ENCODE measurements at regions not wholly inside any gene's neighbourhood (a gene's known extent, or its start where the extent isn't known, plus 50 kb on each side); places are given as distances from the start of the nearest gene placed in this dataset.

GRCh38 chr6:79145301-79145700 lies 67.2 kb upstream of the PHIP start:
- Histone ChIP-seq H3K4me2 (no peak overlapping the region), H3K4me3 (no peak overlapping the region), H3K9me3 (no peaks in the 10 kb centered on the region), H3K27ac (no peak overlapping the region), H3K4me1 (no peaks in the 10 kb centered on the region)
- DNase-seq (ENCODE audit: low read depth in 1 of 2, low spot score in 1 of 2) (no peak), FAIRE-seq (no peak), ATAC-seq (no peak)
- ChIA-PET POLR2A (interaction anchor here (0.6 kb wide), 1 partner anchor 68 kb away, joined by 4 read pairs; no protein-coding TSS in a partner anchor), CTCF (no interaction called here)
- TF ChIP-seq FOSL2 (IDR thresholded peaks at IDR 0.05) (no peak), FOSL2 (CRISPR knock-in tag; IDR thresholded peaks at IDR 0.05) (no peak)

DNA sequence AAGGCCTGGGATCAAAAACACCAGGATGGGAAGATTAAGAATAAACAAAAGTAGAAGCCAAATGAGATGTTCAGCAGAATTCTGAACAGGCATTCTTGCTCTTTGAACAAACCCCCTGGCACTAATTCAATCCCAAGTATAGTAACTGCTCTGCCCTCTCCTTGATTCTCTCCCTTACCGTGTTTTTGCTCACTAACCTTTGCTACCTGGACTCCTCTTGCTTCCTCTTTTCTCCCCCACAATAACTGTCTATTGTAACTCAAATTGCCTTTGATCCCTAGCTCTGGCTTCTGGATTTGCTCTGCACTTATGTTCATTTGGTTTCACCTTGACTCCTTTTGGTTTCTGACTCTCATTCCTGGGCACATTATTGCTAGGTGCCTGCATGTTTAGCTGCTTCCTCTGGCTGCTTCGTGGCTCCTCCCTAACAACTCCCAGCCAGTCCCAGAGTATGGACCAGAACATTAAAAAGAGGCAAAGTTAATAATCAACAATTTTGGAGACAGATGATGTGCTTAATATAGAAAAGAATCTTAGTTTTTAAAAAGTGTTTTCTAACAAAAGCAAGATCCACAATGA lies 65.4 kb upstream of the PHIP start:
- CTCF ChIA-PET: no interaction called here
- TF ChIP-seq CBX8 (IDR thresholded peaks at IDR 0.05) (no peak), RARB (CRISPR knock-in tag; IDR thresholded peaks at IDR 0.05) (no peak), POLR2A (IDR thresholded peaks at IDR 0.05; ENCODE audit: low read length) (no peak), E2F6 (IDR thresholded peaks at IDR 0.05; ENCODE audit: borderline replicate concordance, low read depth) (no peak)
- TF ChIP-seq, protein P1, sequence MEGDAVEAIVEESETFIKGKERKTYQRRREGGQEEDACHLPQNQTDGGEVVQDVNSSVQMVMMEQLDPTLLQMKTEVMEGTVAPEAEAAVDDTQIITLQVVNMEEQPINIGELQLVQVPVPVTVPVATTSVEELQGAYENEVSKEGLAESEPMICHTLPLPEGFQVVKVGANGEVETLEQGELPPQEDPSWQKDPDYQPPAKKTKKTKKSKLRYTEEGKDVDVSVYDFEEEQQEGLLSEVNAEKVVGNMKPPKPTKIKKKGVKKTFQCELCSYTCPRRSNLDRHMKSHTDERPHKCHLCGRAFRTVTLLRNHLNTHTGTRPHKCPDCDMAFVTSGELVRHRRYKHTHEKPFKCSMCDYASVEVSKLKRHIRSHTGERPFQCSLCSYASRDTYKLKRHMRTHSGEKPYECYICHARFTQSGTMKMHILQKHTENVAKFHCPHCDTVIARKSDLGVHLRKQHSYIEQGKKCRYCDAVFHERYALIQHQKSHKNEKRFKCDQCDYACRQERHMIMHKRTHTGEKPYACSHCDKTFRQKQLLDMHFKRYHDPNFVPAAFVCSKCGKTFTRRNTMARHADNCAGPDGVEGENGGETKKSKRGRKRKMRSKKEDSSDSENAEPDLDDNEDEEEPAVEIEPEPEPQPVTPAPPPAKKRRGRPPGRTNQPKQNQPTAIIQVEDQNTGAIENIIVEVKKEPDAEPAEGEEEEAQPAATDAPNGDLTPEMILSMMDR (IDR thresholded peaks at IDR 0.05): no peak
- no peaks in the 10 kb centered on the region for H3K4me1 ChIP-seq
- WGBS (ENCODE audit: missing lambda C conversion rate): 42% methylated on average over 2 of the region's 2 CpGs
- H3K4me2 ChIP-seq: no peak overlapping the region
- DNase-seq (ENCODE audit: low read depth in 1 of 2, low spot score in 1 of 2) (no peak), FAIRE-seq (no peak), ATAC-seq (no peak)
- H3K9me3 ChIP-seq: no peaks in the 10 kb centered on the region
- no peak overlapping the region for H3K4me3 ChIP-seq
- H3K27ac ChIP-seq: no peak overlapping the region
- POLR2A ChIA-PET: no interaction called here

DNA sequence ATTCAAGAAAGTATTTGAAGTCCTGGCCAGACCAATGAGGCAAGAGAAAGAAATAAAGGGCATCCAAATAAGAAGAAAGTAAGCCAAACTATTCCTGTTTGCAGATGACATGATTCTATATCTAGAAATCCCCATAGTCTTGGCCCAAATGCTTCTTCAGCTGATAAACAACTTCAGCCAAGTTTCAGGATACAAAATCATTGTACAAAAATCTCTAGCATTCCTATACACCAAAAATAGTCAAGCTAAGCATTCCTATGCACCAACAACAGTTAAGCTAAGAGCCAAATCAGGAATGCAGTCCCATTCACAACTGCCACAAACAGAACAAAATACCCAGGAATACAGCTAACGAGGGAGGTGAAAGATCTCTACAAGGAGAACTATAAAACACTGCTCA lies 60.1 kb upstream of the PHIP start:
- TF ChIP-seq CBX8 (IDR thresholded peaks at IDR 0.05): no peak
- TF ChIP-seq HOXB5 (CRISPR knock-in tag; IDR thresholded peaks at IDR 0.05): no peak
- no peak for TF ChIP-seq HMGXB4 (CRISPR knock-in tag; IDR thresholded peaks at IDR 0.05; ENCODE audit: borderline replicate concordance)
- no peak for TF ChIP-seq PHF8 (IDR thresholded peaks at IDR 0.05; ENCODE audit: borderline replicate concordance, low read depth)
- no peak for TF ChIP-seq CHD2 (IDR thresholded peaks at IDR 0.05; ENCODE audit: low read length, partially characterized antibody)
- no peak for TF ChIP-seq TP53 (CRISPR knock-in tag; IDR thresholded peaks at IDR 0.05)
- no peak for TF ChIP-seq ESRRA (IDR thresholded peaks at IDR 0.05; ENCODE audit: borderline replicate concordance, low read length)
- TF ChIP-seq ZFP36 (IDR thresholded peaks at IDR 0.05; ENCODE audit: borderline replicate concordance, partially characterized antibody): no peak
- TF ChIP-seq RNF2 (IDR thresholded peaks at IDR 0.05; ENCODE audit: borderline replicate concordance, low read depth): no peak
- TF ChIP-seq MAZ (IDR thresholded peaks at IDR 0.05; ENCODE audit: borderline replicate concordance, low read depth, low read length): no peak
- TF ChIP-seq PBX3 (IDR thresholded peaks at IDR 0.05): no peak
- TF ChIP-seq POLR2AphosphoS2 (conservative IDR thresholded peaks at IDR 0.05; ENCODE audit: low read length): no peak
- TF ChIP-seq CBX2 (IDR thresholded peaks at IDR 0.05; ENCODE audit: borderline replicate concordance, low read depth): no peak
- TF ChIP-seq EP300 (IDR thresholded peaks at IDR 0.05): no peak
- TF ChIP-seq NFE2L2 (conservative IDR thresholded peaks at IDR 0.05; ENCODE audit: low read length): no peak
- no peak for TF ChIP-seq RFX5 (IDR thresholded peaks at IDR 0.05)
- TF ChIP-seq KDM5A (IDR thresholded peaks at IDR 0.05): no peak
- no peak for TF ChIP-seq E2F6 (IDR thresholded peaks at IDR 0.05; ENCODE audit: borderline replicate concordance, low read depth)
- no peak for TF ChIP-seq TFCP2L1 (CRISPR knock-in tag; IDR thresholded peaks at IDR 0.05)
- DNase-seq (ENCODE audit: low read depth in 1 of 2, low spot score in 1 of 2) (no peak), FAIRE-seq (no peak), ATAC-seq (no peak)
- POLR2A ChIA-PET: no interaction called here
- H3K4me1 ChIP-seq: no peaks in the 10 kb centered on the region
- H3K4me2 ChIP-seq: no peak overlapping the region
- H3K4me3 ChIP-seq: no peak overlapping the region
- 15% methylated on average over 1 of the region's 1 CpG for WGBS (ENCODE audit: missing lambda C conversion rate)
- no peak overlapping the region for H3K27ac ChIP-seq
- H3K9me3 ChIP-seq: no peaks in the 10 kb centered on the region
- CTCF ChIA-PET: no interaction called here

All from A549 (cell line).